EL (cell line): ENCODE measurements at regions not wholly inside any gene's neighbourhood (a gene's known extent, or its start where the extent isn't known, plus 50 kb on each side); places are given as distances from the start of the nearest gene placed in this dataset.

ENCODE experiments used
- DNase-seq: peaks from one replicate; pipeline ENCODE4 v3.0.0-alpha.2; 2016

DNA sequence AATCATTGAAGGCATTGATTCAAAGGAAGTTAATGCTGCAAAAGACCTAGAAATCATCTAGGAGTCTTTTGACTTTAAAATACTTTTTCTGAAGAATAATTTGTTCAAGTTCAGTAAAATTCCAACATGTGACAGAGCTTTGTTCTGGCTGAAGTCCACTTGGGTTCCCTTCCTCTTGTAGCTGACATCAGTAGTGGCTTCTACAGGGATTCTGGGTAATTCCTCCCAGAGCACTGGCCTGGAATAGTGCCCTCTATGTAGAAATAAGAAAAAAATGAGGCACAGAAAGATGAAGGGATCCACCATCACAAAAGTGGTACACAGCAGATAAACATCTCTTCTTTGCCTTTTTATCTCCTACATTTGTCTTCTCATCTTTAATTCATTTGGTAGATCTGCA, 548.1 kb downstream of the LTN1 start:
- no peak for DNase-seq

DNA sequence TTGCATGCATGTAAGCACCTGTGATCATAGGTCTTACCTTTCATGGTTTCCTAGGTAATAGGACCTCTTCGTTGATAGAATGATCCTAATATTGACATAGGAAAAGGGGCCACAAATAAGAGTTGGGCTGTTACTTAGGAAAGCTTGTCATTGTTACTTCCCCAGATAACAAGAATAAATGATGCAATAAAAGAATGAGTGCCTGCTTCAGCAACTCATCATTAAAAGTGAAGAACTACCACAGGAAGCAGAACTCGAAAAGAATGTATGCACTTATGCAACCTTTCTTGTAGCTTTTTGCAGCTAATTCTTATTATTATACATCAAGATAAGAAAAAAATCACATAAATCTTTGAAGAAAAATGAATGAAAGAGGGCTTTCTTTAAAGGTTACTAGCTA, 548.6 kb downstream of the LTN1 start:
- peak; percentile 37 for DNase-seq

DNA sequence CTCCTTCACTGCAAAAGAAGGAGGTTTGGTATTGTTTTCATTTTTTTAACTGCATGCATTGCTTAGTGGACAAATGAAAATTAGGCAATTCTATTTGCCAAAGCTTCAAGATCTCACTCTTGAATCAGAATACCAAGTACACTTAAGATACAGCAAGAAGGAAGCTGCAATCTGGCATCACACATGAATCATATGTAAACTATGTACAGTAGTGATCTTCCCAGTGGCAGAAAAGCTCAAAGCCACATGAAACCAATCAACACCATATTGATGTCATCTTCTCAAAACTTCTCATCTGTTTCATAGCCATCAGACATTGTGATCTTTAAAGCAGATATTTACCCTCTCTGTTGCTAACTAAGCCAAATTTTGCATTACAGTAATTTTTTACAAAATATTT, 550.1 kb downstream of the LTN1 start:
- DNase-seq, result peak; percentile 85

DNA sequence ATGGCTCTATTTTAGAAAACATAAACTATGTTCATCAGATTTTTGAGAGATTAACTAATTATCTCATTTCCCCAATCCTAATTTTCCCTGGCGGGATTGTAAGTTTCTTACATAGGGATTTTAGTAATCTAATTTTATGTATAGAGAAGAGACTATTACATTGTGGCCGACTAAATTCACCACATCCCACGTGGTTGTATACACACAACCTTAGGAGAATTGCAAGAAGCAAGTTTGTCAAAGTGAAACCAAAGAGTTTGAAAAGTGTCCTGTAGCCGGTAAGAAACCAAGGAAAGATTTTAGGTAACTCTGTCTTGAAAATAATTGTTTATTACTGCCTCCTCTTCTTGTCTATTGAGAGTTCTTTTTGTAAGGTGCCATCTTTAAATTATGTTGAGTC, 550.6 kb downstream of the LTN1 start:
- no peak for DNase-seq

DNA sequence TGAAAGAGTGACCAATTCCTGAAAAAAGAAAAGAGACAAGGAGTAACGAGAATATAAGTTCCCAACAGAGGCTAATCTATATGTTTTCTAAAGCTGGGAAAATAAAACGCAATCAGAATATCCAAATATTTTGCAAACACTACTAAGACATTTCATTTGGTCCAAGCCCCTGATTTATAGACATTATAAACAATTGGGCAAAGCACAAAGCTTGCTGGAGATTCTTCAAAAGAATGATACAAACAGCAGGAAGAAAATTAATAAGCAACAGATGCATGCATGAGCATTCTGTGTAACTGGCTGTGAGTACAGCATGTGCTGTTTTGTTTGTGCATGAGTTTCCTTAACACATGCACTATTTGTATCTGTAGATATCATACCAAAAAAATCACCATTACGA, 552.9 kb downstream of the LTN1 start:
- no peak for DNase-seq

DNA sequence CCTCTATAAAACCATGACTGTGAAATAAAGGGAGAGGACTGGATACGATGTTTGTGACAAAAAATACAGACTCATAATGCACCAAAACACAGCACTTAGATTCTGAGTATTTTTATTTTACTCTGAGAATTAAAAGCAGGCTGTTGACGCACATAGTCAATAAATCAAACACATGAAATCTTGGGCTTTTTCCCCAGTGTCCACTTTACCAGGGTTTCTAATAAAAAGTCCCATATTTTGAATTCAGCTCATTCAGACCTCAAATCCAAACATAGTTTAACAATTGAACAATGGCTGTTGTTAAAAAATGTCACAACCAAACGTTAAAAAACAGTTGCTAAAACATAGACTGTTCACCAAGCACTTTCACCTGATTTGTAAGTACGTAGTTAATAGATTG, 553.4 kb downstream of the LTN1 start:
- DNase-seq, result no peak

DNA sequence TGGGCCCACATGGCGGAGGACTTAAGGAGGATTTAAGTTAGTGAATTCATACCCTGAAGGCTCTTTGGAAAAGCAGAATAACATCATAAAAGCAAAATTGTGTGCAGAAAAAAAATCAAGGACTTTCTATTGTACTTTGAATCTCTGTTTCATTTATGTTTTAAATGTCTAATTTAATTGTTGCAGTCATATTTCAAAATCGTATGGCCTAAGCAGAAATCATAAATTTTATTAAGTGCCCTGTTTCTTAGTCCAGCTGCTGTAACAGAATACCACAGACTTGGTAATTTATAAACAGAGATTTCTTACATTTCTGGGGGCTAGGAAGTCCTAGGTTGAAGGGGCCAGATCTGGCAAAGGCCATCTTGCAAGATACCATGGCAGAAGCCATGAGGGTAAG, 555.6 kb downstream of the LTN1 start:
- no peak for DNase-seq

DNA sequence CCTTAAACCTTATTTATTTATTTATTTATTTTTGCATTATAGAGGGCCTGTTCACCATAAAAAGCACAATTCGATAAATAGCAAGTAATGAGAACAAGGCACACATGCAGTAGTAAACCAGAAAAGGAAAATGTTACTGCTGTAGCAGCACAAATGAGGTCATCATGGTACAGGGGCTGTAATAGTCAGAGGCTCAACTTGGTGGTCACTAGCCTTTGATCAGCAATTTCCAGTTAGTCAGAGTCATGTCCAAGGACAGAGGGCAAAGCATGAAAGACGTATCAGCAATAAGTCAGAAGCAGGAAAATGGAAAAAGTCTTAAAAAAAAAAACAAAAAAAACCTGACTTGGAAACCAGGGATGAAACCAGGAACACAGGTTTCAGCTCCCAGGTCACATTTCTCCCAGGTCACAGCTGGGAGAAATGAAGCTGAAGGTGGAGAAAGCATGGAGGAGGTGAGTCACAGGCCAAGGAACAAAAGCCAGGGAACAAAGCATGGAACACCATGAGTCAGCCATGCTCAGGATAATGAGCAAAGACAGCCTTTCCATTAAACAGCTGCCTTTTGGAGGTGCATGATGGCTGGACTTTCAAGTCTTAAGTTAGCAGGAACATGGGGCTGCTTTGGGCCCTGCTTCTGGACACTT, 556.3 kb downstream of the LTN1 start:
- DNase-seq, result peak; percentile 68

DNA sequence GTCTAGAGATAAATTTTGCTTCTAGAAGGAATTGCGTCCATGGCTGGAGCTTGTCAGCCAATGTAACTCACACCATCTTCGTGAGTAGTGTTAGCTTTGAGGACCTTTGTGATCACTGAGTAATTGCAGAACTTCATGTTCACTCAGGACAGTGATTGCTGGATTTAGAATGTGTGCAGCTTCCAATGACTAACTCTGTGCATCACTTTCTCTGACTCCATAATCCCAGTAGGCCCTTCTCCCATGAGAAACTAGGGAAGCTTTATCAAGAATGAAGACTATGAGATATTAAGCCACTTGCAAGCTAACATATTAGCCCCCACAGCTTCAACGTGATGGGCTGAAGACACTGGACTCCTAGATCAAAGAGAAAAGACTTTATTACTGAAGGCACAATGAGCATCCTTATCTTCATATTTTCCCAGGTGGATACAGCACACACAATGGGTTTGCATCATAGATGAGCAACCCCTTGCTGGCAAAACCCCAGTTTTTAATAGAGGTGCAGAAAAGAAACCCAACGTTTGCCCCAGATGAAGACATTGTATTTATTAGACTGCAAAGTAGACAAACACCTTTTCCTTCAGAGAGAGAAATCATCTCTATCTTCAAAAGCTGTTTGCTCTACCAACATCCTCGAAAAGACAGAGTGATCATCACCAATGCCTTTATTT, 561.0 kb downstream of the LTN1 start:
- DNase-seq, result no peak

DNA sequence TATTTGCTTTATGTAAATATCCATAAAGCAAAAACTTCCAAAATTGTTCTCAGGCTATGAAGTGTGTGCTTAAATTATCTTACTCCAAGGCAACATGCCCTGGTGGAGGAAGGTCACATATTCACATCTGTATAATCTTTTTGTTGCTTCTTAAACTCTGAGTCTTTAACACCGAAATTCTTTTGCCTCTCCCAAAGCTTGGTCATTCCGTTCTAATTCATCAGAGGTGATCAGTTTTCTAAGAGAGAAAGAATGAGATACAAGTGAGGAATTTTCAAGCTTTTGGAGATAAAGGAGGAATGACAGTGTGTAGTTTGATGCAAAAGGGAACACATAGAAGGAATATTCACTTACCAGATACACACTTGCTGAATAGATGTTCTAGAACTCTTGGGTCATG, 561.7 kb downstream of the LTN1 start:
- peak; percentile 68 for DNase-seq

DNA sequence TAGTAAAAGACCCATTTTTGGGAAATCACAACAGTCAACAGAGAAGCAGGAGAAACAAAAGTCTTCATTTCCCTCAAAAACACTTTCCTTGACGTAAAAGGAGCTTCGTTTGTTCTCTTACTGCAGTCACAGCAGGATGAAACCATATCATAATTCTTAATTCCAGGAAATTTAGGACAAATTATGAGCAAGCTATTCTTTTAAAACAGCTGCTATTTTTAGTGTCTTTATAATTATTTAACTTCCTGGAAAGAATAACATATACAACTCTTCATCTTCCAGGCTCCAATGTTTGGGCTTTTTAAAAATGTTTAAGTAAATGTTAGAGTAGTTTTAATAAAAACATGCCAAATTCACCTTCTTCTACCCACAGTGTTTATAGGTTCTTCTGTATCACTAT, 563.5 kb downstream of the LTN1 start:
- no peak for DNase-seq

DNA sequence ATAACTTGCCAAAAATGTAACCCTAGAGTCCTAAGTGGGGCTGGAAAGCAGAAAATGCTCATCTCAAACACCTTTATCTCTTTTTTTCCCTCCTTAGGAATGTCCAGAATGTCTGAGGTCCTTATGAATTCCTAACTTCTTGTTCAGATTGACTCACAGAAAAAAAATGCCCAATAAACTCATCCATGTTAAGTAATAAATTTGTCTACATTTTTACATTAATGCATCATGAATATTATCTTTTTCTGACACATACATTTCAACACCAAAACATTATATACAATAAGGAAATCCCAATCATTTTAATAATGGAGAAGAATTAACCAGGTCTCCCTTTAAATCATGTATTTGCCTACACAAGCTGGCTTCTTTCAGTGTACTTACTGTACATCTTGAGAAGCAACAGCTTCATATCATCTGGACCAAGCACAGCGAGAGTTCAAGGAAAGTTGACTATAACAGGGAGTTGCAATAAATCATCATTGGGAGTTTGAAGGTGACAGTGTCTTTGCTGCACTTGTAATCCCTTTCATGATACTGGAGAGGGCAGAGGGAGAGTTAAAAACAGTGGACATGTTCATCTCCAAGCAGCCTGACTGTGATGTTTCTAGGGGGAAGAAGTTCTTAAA, 565.2 kb downstream of the LTN1 start:
- peak; percentile 90 for DNase-seq

DNA sequence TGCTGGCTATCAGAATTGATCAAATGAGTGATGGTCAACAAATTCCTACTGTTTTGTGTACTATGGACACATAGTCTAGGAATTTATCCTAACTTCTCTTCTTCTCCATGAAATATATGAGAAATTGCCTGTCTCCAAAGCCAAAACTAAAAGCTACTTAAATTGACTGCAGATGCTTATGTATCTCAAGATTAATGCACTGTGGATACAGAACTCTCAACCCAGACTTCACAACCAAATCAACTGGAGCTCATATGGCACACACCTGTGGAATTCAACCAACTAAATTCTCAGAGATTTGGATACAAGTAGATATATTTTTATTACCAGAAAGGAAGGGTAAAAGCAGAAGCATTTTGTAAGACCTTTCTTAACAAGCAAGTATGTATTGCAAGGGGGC, 566.1 kb downstream of the LTN1 start:
- no peak for DNase-seq

DNA sequence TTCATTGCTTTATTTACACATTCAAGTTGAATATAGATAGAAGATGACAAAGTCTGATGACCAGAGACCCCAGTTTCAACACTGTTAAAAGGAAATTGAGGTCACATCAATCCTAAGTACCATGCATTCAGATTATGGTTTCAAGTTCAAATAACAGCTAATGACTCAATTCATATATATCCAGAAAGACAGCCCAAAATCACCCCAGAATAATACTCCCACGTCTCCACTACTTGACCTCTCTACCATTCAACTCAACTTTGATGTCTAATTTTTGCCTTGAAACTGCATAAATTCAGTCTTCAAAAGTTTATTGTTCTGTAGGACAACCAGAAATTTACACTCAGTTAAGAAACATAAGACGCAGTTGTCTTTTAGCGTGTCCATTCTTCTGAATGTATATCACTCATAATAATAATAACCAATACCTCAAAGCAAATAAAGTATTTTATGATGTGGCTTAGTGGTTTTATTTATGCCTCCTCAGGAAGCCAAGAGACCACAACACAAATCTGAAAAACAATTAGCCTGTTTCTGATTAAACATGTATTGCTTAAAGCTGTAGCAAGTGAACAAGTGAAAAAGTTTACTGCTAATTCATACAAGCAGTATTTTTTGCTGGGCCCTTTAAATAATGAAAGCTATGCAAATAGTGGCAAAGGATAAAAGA, 569.0 kb downstream of the LTN1 start:
- DNase-seq, result no peak

DNA sequence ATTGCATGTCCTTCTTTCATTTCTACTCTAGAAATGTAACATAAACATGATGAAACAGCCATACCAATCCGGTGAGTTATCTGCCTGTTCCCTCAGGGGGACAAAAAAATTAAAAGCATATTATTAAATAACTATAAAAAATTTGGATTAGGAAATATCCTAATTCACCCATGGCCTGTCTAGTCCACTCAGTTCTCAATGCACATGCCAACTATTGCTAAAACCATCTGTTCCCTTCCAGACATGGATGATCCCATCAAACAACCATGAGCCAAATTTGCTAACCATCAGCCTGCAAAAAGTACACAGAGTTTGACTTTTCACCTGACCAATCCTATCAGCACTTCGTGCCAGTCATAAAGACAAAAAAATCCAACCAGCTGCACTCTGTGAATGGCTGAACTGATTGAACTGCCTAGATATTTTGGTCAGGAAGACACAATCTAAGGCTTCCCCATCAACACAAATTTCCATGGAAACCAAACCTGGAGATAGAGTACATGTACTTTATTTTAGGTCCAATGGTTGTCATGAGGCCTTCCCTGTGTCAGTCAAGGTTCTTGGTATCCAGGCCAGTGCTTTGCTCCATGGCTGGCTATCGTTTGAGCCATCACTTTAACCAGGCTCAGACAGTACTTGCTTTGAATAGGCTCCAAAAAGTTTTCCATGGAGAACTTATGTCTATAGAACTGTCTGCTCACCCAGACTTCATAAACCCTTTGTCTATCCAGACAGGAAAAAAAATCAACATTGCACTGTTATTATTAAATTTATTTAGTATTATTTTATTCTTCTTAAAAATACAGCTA, 570.8 kb downstream of the LTN1 start:
- peak; percentile 85 for DNase-seq

DNA sequence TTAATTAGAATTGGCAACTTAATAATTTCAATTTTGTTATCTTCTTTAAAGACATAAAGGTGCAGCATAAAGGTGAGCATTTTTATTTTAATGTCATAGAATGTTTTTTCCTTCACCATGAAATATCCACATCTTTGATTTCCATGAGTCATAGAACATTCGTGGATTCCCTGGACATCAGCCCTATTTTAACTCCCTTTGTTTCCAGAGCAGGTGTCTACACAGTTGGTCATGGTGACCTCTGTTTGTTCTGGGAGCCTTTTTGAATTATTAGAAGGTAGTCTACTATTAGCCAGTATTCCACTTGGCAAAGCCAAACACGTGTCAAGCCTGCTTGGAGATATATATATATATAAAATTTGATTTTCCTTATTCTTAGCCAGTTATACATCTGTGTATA, 572.9 kb downstream of the LTN1 start:
- no peak for DNase-seq

DNA sequence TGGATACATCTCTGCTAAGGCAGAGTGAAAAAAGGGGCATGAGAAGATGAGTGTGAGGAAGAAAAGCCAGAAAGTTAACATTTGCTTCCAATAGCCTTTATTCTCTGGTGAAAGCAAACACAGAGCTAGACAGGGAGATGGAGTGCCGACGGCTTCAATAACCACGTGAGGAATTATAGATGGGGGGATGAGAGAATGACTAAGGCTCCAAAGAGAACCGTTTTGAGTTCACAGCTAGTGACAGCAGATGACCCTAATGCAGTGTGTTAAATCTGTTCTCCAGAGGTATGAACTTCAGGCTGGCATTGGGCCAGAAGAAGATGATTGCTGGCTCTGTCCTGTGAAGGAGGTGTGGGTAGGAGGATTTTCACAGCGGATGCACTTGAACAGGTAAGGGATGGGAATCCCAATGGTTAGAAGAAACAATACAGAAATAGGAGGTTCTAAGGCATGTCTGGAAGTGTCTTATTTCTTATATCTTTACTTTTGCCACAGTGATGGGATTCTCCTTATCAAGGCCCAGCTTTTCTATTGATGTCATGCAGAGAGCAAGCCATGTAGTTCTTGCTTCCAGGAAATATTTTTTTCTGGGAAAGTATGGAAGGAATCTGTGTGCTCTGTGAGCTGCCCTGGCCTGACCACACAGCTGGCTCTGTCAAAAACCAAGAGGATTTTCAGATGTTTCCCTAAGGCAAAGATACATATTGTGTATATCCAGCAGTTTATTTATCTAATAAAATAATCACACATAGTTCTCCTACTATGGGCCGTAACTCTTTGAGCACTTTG, 573.8 kb downstream of the LTN1 start:
- DNase-seq, result peak; percentile 61

DNA sequence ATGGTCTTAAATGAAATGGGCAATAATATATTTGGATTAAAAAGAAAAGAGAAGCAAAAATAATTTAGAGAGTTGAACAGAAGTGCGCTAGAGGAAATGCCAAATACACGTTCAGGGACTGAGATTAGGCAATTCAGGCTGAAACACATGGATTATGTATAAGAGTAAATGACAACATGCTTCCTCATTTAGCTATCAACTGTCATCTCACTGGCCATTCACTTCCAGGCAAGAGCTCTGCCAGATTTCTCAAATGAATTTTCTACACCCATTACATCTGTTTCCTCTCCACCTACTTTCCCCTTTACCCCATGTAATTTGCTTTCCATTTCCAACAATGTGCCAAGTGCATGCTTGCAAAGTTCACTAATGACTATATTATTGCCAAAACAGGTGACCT, 582.4 kb downstream of the LTN1 start:
- no peak for DNase-seq

DNA sequence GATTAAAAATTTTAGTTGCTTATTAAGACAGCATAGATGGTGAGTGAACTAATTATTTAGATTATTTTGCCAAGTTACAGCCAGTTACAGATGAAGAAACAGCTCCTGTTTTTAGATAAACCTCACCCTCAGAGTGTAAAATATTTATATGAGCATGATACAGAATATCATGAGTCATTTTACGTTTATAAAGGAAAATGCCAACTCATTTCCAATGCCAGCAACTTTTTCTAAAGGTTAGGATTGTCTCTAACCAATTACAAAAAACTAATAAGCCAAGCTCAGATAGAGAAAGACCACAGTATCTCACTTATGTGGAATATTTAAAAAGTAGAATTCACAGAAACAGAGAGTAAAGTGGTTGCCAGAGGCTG, 590.1 kb downstream of the LTN1 start:
- DNase-seq, result no peak

DNA sequence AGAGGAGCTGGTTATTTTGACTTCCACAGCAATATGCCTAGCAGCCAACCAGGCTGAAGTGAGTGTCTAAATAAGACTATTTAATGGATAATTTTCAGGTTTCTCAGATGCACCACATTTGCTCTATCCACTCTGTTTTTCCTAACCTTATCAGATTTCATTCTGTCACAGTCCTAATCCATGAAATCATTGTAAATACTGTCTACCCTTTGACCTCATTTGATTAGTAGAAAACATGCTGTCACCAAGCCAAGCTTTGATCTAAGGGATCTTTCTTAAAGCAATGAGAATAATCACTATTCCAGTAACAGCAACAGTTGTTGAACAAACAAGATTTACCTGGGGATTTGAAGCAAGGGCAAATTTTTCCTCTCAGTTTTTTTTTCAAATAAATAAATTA, 595.6 kb downstream of the LTN1 start:
- DNase-seq, result no peak

DNA sequence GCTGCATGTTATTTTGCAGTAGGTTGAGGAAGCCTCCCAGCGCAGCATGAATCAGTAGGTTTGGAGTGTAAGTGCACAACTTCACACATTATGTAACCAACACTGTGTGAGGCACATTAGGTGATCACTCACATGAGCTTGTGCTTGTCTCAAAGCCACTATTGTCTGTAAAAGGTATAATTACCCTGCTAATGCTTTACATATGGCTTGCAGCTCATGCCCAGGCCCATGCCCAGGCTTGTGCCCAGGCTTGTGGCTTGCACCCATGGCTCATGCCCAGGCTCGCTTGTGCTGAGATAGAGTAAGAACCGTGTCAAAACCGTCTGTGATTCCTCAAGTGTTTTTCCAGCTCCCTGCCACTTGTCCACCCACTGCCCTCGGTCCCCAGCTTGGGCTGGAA, 596.3 kb downstream of the LTN1 start:
- no peak for DNase-seq

DNA sequence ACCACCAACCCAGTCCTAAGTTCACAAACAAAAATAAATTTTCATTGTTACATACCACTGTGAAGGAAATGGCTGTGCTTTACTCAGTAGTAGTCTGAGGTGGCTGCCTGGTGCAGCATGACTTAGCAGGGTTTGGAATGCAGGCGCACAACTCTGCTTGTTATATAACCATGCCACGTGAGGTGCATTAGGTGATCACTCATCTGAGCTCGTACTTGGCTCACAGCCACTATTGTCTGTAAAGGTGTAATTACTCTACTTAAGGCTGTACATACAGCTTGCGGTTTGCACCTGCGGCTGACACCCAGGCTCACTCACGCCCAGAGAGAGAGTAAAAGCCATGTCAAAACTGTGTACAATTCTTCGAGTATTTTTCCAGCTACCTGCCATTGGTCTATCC, 599.4 kb downstream of the LTN1 start:
- DNase-seq, result no peak
